Upper lobe of left lung (tissue), 6 donors: ENCODE measurements at regions not wholly inside any gene's neighbourhood (a gene's known extent, or its start where the extent isn't known, plus 50 kb on each side); places are given as distances from the start of the nearest gene placed in this dataset.

ENCODE experiments used
- ATAC-seq, 2 donors: fragments of 200-7000 bp; cut with Tn5 transposase; one replicate each; pipeline ENCODE4 v1.9.1; 2022; ENCODE audit warnings: mild to moderate bottlenecking in 2 of 2, moderate library complexity in 2 of 2; ENCODE audit not compliant: low FRiP score in 2 of 2
- DNase-seq, 2 donors: peaks; one replicate each; pipeline ENCODE4 v3.0.0-alpha.2; 2019 to 2020
- H3K27ac ChIP-seq, 4 donors: fragments of 200-600 bp; sonication (generic); one replicate each; pipeline ENCODE4 v1.5.1; 2016 to 2019
- H3K27me3 ChIP-seq, 4 donors: fragments of 200-600 bp; sonication (generic); one replicate each; pipeline ENCODE4 v1.5.1; 2017 to 2019
- H3K36me3 ChIP-seq, 4 donors: fragments of 200-600 bp; sonication (generic); one replicate each; pipeline ENCODE4 v1.5.1; 2016 to 2019
- H3K4me1 ChIP-seq, 4 donors: fragments of 200-600 bp; sonication (generic); one replicate each; pipeline ENCODE4 v1.5.1; 2018 to 2019
- H3K4me3 ChIP-seq, 4 donors: fragments of 200-600 bp; sonication (generic); one replicate each; pipeline ENCODE4 v1.5.1; 2017 to 2019; ENCODE audit warnings: mild to moderate bottlenecking in 2 of 4, moderate library complexity in 1 of 4
- H3K9me3 ChIP-seq, 4 donors: fragments of 200-600 bp; sonication (generic); one replicate each; pipeline ENCODE4 v1.5.1; 2018 to 2019
- EP300 ChIP-seq, 4 donors: sonication (generic); formaldehyde crosslinking; IDR thresholded peaks; one replicate each; pipeline ENCODE4 v1.5.1; 2017; ENCODE audit warnings: antibody characterized with exemption in 4 of 4, control low read depth in 2 of 4
- POLR2A ChIP-seq, 4 donors: fragments of 450-650 bp; IDR thresholded peaks; one replicate each; pipeline ENCODE4 v1.5.1; 2016 to 2017; ENCODE audit warnings: antibody characterized with exemption in 4 of 4, mild to moderate bottlenecking in 2 of 4
- POLR2AphosphoS5 ChIP-seq, 2 donors: sonication (generic); formaldehyde crosslinking; IDR thresholded peaks; one replicate each; pipeline ENCODE4 v1.5.1; 2017; ENCODE audit warnings: antibody characterized with exemption in 2 of 2
- WGBS, 2 donors: methylation state at CpG; one replicate each; pipeline ENCODE4 v1.1.5; 2017 to 2018; 5-methylcytosine and 5-hydroxymethylcytosine counted together
- TF ChIP-seq, protein P1 (sequence below), 6 experiments: fragments of 450-650 bp in 4 of 6; fragments of 200-600 bp in 2 of 6; sonication (generic) in 2 of 6; IDR thresholded peaks; one replicate each; pipeline ENCODE4 v1.5.1; 2016 to 2019; ENCODE audit warnings: antibody characterized with exemption in 6 of 6
- donor health status: DM: no; HTN: no; CAD: no; lungs with moderate emphysema.
- donor health status: DM: no; HTN: yes; CAD: no; lungs with severe emphysema.

DNA sequence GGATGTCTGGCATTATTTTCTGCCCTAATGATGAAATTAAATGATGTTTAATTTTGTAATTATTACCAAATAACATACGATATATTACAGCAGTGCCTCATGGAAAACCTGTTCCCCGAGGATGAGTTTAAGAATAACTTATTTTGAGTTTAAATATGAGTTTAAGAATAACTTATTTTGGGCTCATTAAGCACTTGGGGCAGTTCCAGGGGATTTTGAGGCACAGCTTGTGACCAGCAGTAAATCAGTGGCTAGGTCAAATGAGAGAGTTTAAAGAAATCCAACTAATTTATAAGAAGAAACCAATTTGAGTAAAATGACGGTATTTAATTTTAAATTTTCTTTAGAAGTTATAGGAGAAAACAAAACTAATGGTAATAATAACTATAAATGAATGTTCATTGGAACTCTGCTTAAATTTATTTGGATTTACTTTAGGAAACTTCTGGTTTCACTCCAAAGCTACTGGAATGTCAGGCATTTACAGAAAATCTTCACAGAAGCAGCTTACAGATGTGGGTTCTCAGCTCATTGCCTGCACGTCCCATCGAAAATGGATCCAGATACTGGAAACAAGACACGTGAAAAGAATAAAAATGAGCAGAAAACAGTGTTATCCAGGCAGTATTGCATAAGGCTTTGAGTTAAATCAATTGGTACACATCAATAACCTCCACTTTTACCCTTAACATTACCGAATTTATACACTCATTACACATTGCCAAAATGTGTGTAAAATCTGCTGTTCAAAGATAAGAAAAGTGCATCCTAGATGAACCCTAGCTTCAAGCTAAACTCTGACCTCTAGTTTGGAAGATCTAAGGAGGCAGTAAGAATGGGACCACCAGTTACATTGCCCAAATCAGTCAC, 784.5 kb upstream of the IGFBP3 start:
- no peaks in the 10 kb centered on the region for H3K36me3 ChIP-seq
- ATAC-seq (no peak), DNase-seq (no peak)
- TF ChIP-seq POLR2A (IDR thresholded peaks at IDR 0.05) (no peak), EP300 (IDR thresholded peaks at IDR 0.05) (no peak), POLR2AphosphoS5 (IDR thresholded peaks at IDR 0.05) (no peak)
- TF ChIP-seq, protein P1, sequence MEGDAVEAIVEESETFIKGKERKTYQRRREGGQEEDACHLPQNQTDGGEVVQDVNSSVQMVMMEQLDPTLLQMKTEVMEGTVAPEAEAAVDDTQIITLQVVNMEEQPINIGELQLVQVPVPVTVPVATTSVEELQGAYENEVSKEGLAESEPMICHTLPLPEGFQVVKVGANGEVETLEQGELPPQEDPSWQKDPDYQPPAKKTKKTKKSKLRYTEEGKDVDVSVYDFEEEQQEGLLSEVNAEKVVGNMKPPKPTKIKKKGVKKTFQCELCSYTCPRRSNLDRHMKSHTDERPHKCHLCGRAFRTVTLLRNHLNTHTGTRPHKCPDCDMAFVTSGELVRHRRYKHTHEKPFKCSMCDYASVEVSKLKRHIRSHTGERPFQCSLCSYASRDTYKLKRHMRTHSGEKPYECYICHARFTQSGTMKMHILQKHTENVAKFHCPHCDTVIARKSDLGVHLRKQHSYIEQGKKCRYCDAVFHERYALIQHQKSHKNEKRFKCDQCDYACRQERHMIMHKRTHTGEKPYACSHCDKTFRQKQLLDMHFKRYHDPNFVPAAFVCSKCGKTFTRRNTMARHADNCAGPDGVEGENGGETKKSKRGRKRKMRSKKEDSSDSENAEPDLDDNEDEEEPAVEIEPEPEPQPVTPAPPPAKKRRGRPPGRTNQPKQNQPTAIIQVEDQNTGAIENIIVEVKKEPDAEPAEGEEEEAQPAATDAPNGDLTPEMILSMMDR (IDR thresholded peaks at IDR 0.05) = no peak
- H3K9me3 ChIP-seq = no peaks in the 10 kb centered on the region
- H3K4me3 ChIP-seq = no peak overlapping the region
- H3K27ac ChIP-seq = no peak overlapping the region
- no peaks in the 10 kb centered on the region for H3K27me3 ChIP-seq
- WGBS, 2 donors = 56 to 64% methylated on average over 7 of the region's 7 CpGs
- peaks cover 0 to 3% (median 0%) of the 10 kb centered on the region in 4 donors for H3K4me1 ChIP-seq

DNA sequence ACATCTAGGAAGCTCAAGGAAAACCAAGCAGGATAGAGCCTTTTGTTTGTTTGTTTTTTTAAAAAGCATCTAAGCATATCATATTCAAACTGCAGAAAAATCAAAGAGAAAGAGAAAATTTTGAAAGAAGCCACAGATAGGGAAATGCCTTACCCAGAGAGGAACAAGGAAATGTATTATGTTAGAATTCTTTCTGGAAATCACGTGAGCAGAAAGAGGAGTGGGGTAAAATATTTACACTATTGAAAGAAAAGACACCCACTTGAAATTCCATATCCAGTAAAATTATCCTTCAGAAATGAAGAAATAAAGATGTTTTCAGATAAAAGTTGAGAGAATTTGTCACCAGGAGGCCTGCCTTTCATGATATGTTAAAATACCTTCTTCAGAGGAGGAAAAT, 775.7 kb upstream of the IGFBP3 start:
- ATAC-seq (no peak), DNase-seq (no peak)
- 31% methylated on average over 1 of the region's 1 CpG for WGBS, 2 donors
- no peaks in the 10 kb centered on the region for H3K4me1 ChIP-seq
- no peak for TF ChIP-seq POLR2AphosphoS5 (IDR thresholded peaks at IDR 0.05)
- no peak for TF ChIP-seq POLR2A (IDR thresholded peaks at IDR 0.05)
- TF ChIP-seq EP300 (IDR thresholded peaks at IDR 0.05) = no peak
- TF ChIP-seq, protein P1 (IDR thresholded peaks at IDR 0.05) = no peak
- H3K27me3 ChIP-seq = no peaks in the 10 kb centered on the region
- H3K9me3 ChIP-seq = no peaks in the 10 kb centered on the region
- no peak overlapping the region for H3K27ac ChIP-seq
- no peaks in the 10 kb centered on the region for H3K36me3 ChIP-seq
- no peak overlapping the region for H3K4me3 ChIP-seq

DNA sequence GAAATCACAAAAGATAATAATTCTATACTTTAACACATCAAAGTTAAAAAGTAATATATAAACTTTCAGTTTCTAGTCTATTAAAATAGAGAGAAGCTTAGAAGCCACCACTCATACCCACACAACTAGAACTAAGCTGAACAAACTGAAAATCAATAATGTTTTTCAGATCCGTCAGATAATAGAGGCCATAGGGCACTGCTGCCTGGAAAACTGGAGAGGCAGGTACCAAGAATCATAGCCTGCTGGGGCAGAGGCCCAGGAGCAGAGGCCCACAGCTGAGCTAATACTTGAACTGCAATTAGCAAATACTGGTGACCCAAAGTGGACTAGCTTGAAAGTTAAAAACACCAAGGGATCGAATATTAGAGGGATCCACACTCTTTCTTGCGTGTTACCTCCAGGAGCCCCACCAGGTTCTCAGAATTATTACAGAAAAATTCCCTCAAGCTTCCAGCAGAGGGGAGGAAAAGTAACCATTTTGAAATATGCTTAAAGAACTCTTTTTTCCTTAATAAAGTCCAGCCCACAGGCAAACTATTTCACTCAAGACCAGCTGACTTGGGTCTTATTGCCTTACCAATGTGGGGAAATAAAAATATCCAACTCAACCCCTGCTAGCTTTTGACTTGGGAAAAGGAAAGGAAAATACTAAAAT, 774.1 kb upstream of the IGFBP3 start:
- Histone ChIP-seq H3K27ac (no peak overlapping the region), H3K4me1 (no peaks in the 10 kb centered on the region), H3K36me3 (no peaks in the 10 kb centered on the region), H3K27me3 (no peaks in the 10 kb centered on the region), H3K4me3 (no peak overlapping the region), H3K9me3 (no peaks in the 10 kb centered on the region)
- TF ChIP-seq, protein P1 (IDR thresholded peaks at IDR 0.05) = no peak
- TF ChIP-seq POLR2AphosphoS5 (IDR thresholded peaks at IDR 0.05) = no peak
- TF ChIP-seq POLR2A (IDR thresholded peaks at IDR 0.05) = no peak
- TF ChIP-seq EP300 (IDR thresholded peaks at IDR 0.05) = no peak
- WGBS, 2 donors = 74 to 82% methylated on average over 3 of the region's 3 CpGs
- DNase-seq (no peak), ATAC-seq (no peak)

DNA sequence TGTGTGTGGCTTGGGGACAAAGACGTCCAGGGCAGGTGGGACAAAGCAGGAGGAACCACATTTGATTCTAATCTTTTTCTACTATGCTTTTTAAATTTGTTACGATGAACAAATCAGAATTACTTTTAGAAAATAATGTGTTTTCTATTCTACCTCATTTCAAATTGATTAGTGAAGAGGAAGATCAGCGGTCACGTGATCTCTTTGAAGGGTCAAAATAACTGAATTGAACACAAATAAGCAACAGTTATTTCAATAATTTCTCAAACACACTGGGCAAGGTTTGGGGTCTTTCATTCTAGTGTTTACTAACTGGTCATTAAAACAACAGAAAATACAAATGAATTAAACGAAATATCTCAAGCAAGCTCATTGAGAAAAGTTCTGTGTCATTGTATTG, 773.0 kb upstream of the IGFBP3 start:
- Histone ChIP-seq H3K4me3 (no peak overlapping the region), H3K9me3 (no peaks in the 10 kb centered on the region), H3K27ac (no peak overlapping the region), H3K36me3 (no peaks in the 10 kb centered on the region), H3K27me3 (no peaks in the 10 kb centered on the region), H3K4me1 (no peaks in the 10 kb centered on the region)
- DNase-seq = no peak
- no peak for ATAC-seq
- 74 to 75% methylated on average over 5 of the region's 5 CpGs for WGBS, 2 donors
- TF ChIP-seq POLR2A (IDR thresholded peaks at IDR 0.05) (no peak), POLR2AphosphoS5 (IDR thresholded peaks at IDR 0.05) (no peak), EP300 (IDR thresholded peaks at IDR 0.05) (no peak)
- TF ChIP-seq, protein P1 (IDR thresholded peaks at IDR 0.05) = no peak
